NCI-H226 (cell line): ENCODE measurements at regions not wholly inside any gene's neighbourhood (a gene's known extent, or its start where the extent isn't known, plus 50 kb on each side); places are given as distances from the start of the nearest gene placed in this dataset.
"Not testable (repeated sequence)": the region's sequence is repeated elsewhere in the genome, so short reads cannot be mapped to it uniquely, and the experiment has no call there.

Experiments used
- DNase-seq: peaks from one replicate; pipeline ENCODE4 v3.0.0-alpha.2; 2015

GRCh38 chr17:71765437-71765836, 355.4 kb upstream of the SOX9 start:
- no peak for DNase-seq

- no peak for DNase-seq
These were observed 351.0 kb upstream of the SOX9 start for GRCh38 chr17:71769850-71770249.

GRCh38 chr17:71777048-71777640, 343.7 kb upstream of the SOX9 start:
- no peak for DNase-seq

- no peak for DNase-seq
These were observed 341.3 kb upstream of the SOX9 start for GRCh38 chr17:71779482-71779881.

GRCh38 chr17:71780596-71780995, 340.2 kb upstream of the SOX9 start:
- no peak for DNase-seq

GRCh38 chr17:71782021-71782420, 338.8 kb upstream of the SOX9 start:
- not testable (repeated sequence) for DNase-seq

GRCh38 chr17:71790791-71791190, 330.0 kb upstream of the SOX9 start:
- DNase-seq = no peak

GRCh38 chr17:71791311-71791710, 329.5 kb upstream of the SOX9 start:
- no peak for DNase-seq

GRCh38 chr17:71792966-71793365, 327.9 kb upstream of the SOX9 start:
- no peak for DNase-seq

- no peak for DNase-seq
These were observed 327.3 kb upstream of the SOX9 start for GRCh38 chr17:71793518-71793917.

GRCh38 chr17:71798701-71799100, 322.1 kb upstream of the SOX9 start:
- no peak for DNase-seq

GRCh38 chr17:71799657-71800056, 321.2 kb upstream of the SOX9 start:
- no peak for DNase-seq

GRCh38 chr17:71801301-71801700, 319.5 kb upstream of the SOX9 start:
- no peak for DNase-seq

- DNase-seq = no peak
These were observed 318.2 kb upstream of the SOX9 start for GRCh38 chr17:71802663-71803062.

- DNase-seq = no peak
These were observed 317.1 kb upstream of the SOX9 start for GRCh38 chr17:71803656-71804284.

GRCh38 chr17:71809537-71809936, 311.3 kb upstream of the SOX9 start:
- DNase-seq = no peak

GRCh38 chr17:71813861-71814260, 307.0 kb upstream of the SOX9 start:
- DNase-seq = not testable (repeated sequence)

- no peak for DNase-seq
These were observed 299.3 kb upstream of the SOX9 start for GRCh38 chr17:71821511-71821910.

GRCh38 chr17:71824671-71825070, 296.1 kb upstream of the SOX9 start:
- no peak for DNase-seq

- no peak for DNase-seq
These were observed 295.1 kb upstream of the SOX9 start for GRCh38 chr17:71825687-71826086.

- no peak for DNase-seq
These were observed 292.6 kb upstream of the SOX9 start for GRCh38 chr17:71828182-71828596.

- no peak for DNase-seq
These were observed 290.0 kb upstream of the SOX9 start for GRCh38 chr17:71830866-71831265.

GRCh38 chr17:71842986-71843385, 277.8 kb upstream of the SOX9 start:
- no peak for DNase-seq

- no peak for DNase-seq
These were observed 275.5 kb upstream of the SOX9 start for GRCh38 chr17:71845337-71845736.

- no peak for DNase-seq
These were observed 274.2 kb upstream of the SOX9 start for GRCh38 chr17:71846561-71847110.
